ENCODE measurements at regions not wholly inside any gene's neighbourhood (a gene's known extent, or its start where the extent isn't known, plus 50 kb on each side); places are given as distances from the start of the nearest gene placed in this dataset.

DNA sequence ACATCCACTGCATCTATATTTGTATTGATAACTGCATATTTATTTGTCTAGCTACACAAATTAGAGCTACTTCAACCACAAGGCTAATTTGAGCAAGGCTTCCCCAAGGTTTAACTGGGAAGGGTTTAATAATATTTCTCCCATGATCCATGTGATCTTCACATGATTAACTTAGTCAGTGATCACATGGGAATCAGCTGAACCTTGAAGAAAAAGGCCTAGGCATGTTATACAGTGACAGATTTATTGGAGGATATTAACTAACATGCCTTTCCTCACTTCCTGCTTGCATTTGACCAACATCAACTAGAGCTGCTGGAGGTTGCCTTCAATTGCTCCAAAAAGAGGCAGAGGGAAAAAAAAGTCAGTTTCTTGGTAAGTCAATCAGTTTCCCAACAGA lies 417.0 kb downstream of the HAO1 start:
- Mint-ChIP-seq H3K27me3 (ENCODE audit: low read depth) (no peaks in the 10 kb centered on the region), H3K4me3 (no peak overlapping the region), H3K36me3 (ENCODE audit: low read depth) (no peaks in the 10 kb centered on the region), H3K4me1 (ENCODE audit: low read depth) (no peaks in the 10 kb centered on the region), H3K9me3 (peaks cover 10% of the 10 kb centered on the region), H3K27ac (no peak overlapping the region)
- no peak for DNase-seq (ENCODE audit: low spot score)

DNA sequence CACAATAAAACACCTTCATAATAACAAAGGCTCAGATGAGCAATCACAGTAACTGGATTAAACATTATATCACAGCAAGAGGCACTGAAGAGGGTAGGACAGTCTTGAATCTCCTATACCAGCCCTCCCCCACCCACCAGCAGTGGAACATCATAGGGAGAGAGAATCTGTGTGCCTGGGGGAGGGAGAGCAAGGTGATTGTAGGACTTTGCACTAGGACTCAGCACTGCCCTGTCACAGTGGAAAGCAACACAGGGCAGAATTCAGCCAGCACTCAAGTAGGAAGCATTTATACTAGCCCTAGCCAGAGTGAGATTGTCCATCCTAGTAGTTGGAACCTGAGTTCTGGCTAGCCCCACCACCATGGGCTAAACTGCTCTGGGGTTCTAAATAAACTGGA lies 400.2 kb downstream of the HAO1 start:
- Mint-ChIP-seq H3K9me3 (peaks cover 20% of the 10 kb centered on the region), H3K4me3 (no peak overlapping the region), H3K36me3 (ENCODE audit: low read depth) (no peaks in the 10 kb centered on the region), H3K27me3 (ENCODE audit: low read depth) (no peaks in the 10 kb centered on the region), H3K27ac (no peak overlapping the region), H3K4me1 (ENCODE audit: low read depth) (no peaks in the 10 kb centered on the region)
- no peak for DNase-seq (ENCODE audit: low spot score)

- Mint-ChIP-seq H3K27me3 (ENCODE audit: low read depth) (no peaks in the 10 kb centered on the region), H3K4me1 (ENCODE audit: low read depth) (no peaks in the 10 kb centered on the region), H3K27ac (no peak overlapping the region), H3K9me3 (peaks cover 20% of the 10 kb centered on the region), H3K4me3 (no peak overlapping the region), H3K36me3 (ENCODE audit: low read depth) (no peaks in the 10 kb centered on the region)
- DNase-seq (ENCODE audit: low spot score): no peak
Observed at GRCh38 chr20:7540923-7541322, 399.3 kb downstream of the HAO1 start.

DNA sequence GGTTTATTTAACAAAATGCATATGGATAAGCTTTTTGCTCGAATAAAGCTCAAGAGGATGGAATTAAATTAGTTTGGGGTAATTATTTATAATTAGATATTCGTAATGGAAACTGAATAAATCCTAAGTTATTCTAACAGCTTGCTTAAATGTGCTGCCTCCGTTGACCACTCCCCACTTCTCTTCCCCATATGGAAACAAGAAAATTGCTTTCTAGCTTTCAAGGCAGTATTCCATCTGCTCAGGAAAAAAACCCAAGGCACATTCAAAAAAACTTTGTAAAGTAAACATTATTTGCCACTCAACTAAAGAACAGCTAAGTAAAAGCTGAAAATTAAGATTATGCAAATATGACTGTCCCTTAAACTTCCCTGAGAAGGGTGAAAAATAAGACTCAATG lies 369.2 kb downstream of the HAO1 start:
- Mint-ChIP-seq H3K4me3 (no peak overlapping the region), H3K36me3 (ENCODE audit: low read depth) (no peaks in the 10 kb centered on the region), H3K27ac (no peak overlapping the region), H3K27me3 (ENCODE audit: low read depth) (no peaks in the 10 kb centered on the region), H3K4me1 (ENCODE audit: low read depth) (no peaks in the 10 kb centered on the region), H3K9me3 (peaks cover 20% of the 10 kb centered on the region)
- no peak for DNase-seq (ENCODE audit: low spot score)

DNA sequence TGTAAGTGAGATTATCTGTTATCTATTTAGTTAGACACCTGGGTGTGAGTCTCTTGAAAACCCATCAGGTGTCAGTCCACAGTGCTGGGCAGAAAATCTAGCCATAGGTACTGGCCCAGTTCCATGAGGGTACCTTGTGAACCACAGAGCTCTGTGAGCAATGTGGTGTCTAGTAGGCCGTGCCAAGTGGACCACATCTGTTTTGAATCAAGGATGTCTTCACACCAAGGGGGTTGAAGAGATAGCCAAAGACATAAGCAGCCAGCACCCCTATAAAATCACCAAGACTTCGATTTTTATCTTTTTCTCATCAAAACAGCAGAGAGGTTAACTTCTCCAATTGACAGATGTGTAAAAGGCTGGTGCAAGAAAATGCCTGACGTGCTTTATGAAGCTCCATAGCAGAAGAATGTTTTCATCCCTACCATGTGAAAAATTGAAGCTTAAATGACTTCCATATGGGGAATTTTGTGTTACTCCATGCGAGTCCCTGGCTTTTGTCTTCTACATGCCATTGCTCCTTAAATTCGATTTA lies 368.7 kb downstream of the HAO1 start:
- H3K4me3 Mint-ChIP-seq: no peak overlapping the region
- H3K4me1 Mint-ChIP-seq (ENCODE audit: low read depth): no peaks in the 10 kb centered on the region
- H3K9me3 Mint-ChIP-seq: peaks cover 22% of the 10 kb centered on the region

DNA sequence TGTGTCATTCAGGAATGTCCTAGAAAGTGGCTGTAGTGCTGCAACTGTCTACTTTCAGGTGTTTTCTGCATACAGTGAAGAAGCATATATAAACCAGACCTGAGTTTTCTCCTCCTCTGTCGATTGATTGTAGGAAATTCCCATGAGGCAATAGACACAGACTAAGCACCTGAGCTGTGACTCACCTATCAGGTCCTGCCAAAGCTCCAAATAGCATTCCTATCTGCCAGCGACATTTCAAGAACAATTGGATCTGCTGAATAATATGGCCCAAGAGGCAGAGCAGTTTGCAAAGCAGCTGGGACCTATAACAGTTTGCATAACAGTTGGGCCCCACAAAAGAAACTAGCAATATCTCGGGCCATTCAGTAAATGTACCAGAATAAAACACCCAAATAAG lies 360.4 kb downstream of the HAO1 start:
- Mint-ChIP-seq H3K36me3 (ENCODE audit: low read depth) (no peaks in the 10 kb centered on the region), H3K27ac (no peak overlapping the region), H3K9me3 (peaks cover 27% of the 10 kb centered on the region), H3K4me1 (ENCODE audit: low read depth) (no peaks in the 10 kb centered on the region), H3K27me3 (ENCODE audit: low read depth) (no peaks in the 10 kb centered on the region), H3K4me3 (no peak overlapping the region)
- DNase-seq (ENCODE audit: low spot score): no peak

More for the DNA sequence above, 368.7 kb downstream of the HAO1 start:
- Mint-ChIP-seq H3K27ac (no peak overlapping the region), H3K36me3 (ENCODE audit: low read depth) (no peaks in the 10 kb centered on the region), H3K27me3 (ENCODE audit: low read depth) (no peaks in the 10 kb centered on the region)
- DNase-seq (ENCODE audit: low spot score): no peak

GRCh38 chr20:7585126-7585679 lies 355.1 kb downstream of the HAO1 start:
- Mint-ChIP-seq H3K27me3 (ENCODE audit: low read depth) (no peaks in the 10 kb centered on the region), H3K9me3 (peaks cover 15% of the 10 kb centered on the region), H3K4me3 (no peak overlapping the region), H3K27ac (no peak overlapping the region), H3K4me1 (ENCODE audit: low read depth) (no peaks in the 10 kb centered on the region), H3K36me3 (ENCODE audit: low read depth) (no peaks in the 10 kb centered on the region)
- no peak for DNase-seq (ENCODE audit: low spot score)

- Mint-ChIP-seq H3K36me3 (ENCODE audit: low read depth) (no peaks in the 10 kb centered on the region), H3K27me3 (ENCODE audit: low read depth) (no peaks in the 10 kb centered on the region), H3K9me3 (peaks cover 14% of the 10 kb centered on the region), H3K4me1 (ENCODE audit: low read depth) (no peaks in the 10 kb centered on the region), H3K27ac (no peak overlapping the region), H3K4me3 (no peak overlapping the region)
- DNase-seq (ENCODE audit: low spot score): no peak
Observed at GRCh38 chr20:7586481-7586880, 353.8 kb downstream of the HAO1 start.

DNA sequence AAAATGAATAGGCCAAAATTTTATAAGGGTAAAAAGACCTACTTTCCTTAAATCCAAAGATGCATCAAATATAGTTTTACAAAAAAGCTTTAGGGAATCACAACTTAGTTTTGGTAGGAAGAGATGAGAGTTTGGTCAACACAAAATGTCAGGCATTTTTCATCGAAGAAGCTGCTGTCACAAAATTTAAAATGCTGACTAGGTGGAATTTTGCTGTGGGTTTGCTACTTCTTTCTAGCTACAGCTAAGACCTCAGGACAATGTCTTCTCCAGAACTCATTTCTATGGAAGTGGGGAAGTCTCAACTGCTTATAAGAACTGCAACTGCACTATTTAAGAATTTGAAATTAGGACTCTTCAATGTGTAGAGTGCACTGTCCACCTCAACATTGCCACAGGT lies 351.1 kb downstream of the HAO1 start:
- Mint-ChIP-seq H3K9me3 (peaks cover 5% of the 10 kb centered on the region), H3K4me1 (ENCODE audit: low read depth) (no peaks in the 10 kb centered on the region), H3K27ac (no peak overlapping the region), H3K4me3 (no peak overlapping the region), H3K36me3 (ENCODE audit: low read depth) (no peaks in the 10 kb centered on the region), H3K27me3 (ENCODE audit: low read depth) (no peaks in the 10 kb centered on the region)
- no peak for DNase-seq (ENCODE audit: low spot score)

- Mint-ChIP-seq H3K27me3 (ENCODE audit: low read depth) (no peaks in the 10 kb centered on the region), H3K9me3 (peaks cover 10% of the 10 kb centered on the region), H3K4me3 (no peak overlapping the region), H3K4me1 (ENCODE audit: low read depth) (no peaks in the 10 kb centered on the region), H3K36me3 (ENCODE audit: low read depth) (no peaks in the 10 kb centered on the region), H3K27ac (no peak overlapping the region)
- DNase-seq (ENCODE audit: low spot score): no peak
Observed at GRCh38 chr20:7596541-7596940, 343.7 kb downstream of the HAO1 start.

DNA sequence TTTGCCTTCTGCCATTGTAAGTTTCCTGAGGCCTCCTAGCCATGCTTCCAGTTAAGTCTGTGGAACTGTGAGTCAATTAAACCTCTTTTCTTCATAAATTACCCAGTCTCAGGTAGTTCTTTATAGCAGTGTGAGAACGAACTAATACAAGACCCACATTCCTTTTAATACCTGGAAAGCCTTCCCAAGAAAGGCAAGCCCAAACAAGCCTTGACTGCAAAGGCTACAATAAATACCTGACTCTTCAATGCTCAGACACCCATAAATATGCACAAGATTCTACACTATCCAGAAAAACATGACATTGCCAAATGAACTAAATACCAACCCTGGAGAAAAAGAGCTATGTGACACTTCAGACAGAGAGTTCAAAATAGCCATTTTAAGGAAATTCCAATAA lies 338.8 kb downstream of the HAO1 start:
- Mint-ChIP-seq H3K27ac (no peak overlapping the region), H3K36me3 (ENCODE audit: low read depth) (no peaks in the 10 kb centered on the region), H3K4me3 (no peak overlapping the region), H3K4me1 (ENCODE audit: low read depth) (no peaks in the 10 kb centered on the region), H3K27me3 (ENCODE audit: low read depth) (no peaks in the 10 kb centered on the region), H3K9me3 (peaks cover 25% of the 10 kb centered on the region)
- no peak for DNase-seq (ENCODE audit: low spot score)

DNA sequence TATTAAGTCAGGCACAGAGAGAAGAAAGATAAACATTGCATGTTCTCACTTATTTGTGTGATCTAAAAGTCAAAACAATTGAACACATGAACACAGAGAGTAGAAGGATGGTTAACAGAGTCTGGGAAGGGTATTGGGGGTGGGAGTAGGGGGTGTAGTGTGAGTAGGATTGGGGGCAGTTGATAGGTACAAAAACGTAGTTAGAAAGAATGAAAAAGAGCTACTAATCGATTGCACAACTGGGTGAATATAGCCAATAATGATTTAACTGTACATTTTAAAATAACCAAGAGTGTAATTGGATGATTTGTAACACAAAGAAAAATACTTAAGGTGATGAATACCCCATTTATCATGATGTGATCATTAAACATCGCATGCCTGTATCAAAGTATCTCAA lies 333.3 kb downstream of the HAO1 start:
- H3K27me3 Mint-ChIP-seq (ENCODE audit: low read depth): no peaks in the 10 kb centered on the region
- H3K9me3 Mint-ChIP-seq: peaks cover 21% of the 10 kb centered on the region
- no peak overlapping the region for H3K4me3 Mint-ChIP-seq
- no peak overlapping the region for H3K27ac Mint-ChIP-seq
- H3K4me1 Mint-ChIP-seq (ENCODE audit: low read depth): no peaks in the 10 kb centered on the region
- no peaks in the 10 kb centered on the region for H3K36me3 Mint-ChIP-seq (ENCODE audit: low read depth)
- DNase-seq (ENCODE audit: low spot score): no peak

DNA sequence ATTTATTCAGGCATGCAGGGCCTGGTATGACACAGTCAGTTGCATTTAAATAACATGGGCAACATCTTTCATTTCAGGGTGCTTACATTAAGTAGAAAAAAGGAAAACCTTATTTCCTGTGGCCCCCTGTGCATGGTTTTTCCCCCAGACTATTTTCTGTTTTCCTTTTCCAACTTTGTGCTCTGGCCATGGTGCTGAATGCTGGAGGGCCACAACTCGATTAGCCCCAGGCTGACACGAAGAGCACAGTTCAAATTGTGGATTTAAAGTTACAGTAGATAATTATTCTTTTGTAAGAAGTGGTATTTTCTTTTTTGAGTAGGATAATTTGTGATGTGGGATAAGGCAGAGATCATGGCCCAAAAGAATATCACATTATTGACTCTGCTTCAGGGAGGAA lies 332.0 kb downstream of the HAO1 start:
- DNase-seq (ENCODE audit: low spot score): no peak
- Mint-ChIP-seq H3K27me3 (ENCODE audit: low read depth) (no peaks in the 10 kb centered on the region), H3K4me3 (no peak overlapping the region), H3K36me3 (ENCODE audit: low read depth) (no peaks in the 10 kb centered on the region), H3K9me3 (peaks cover 27% of the 10 kb centered on the region), H3K4me1 (ENCODE audit: low read depth) (no peaks in the 10 kb centered on the region), H3K27ac (no peak overlapping the region)

DNA sequence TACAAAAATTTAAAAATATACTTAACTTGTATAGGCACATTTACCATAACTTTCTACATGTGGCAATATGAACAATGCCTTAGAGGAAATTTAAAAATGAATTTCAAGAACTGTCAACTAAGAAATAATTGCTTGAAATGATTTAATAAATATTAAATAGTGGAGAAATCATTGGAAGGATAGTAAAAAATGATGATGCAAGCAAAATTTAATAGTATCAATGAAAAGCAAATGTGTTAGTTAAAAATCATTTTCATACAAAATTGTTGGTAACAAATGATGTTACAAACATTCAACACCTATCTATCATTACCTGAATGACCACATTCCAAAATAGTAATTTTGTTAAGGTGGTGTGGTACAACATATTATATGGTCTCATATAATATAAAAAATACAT lies 331.0 kb downstream of the HAO1 start:
- no peak overlapping the region for H3K4me3 Mint-ChIP-seq
- H3K36me3 Mint-ChIP-seq (ENCODE audit: low read depth): no peaks in the 10 kb centered on the region
- no peaks in the 10 kb centered on the region for H3K27me3 Mint-ChIP-seq (ENCODE audit: low read depth)
- no peak for DNase-seq (ENCODE audit: low spot score)
- H3K27ac Mint-ChIP-seq: no peak overlapping the region
- peaks cover 27% of the 10 kb centered on the region for H3K9me3 Mint-ChIP-seq
- no peaks in the 10 kb centered on the region for H3K4me1 Mint-ChIP-seq (ENCODE audit: low read depth)

GRCh38 chr20:7610681-7611080 lies 329.6 kb downstream of the HAO1 start:
- Mint-ChIP-seq H3K27me3 (ENCODE audit: low read depth) (no peaks in the 10 kb centered on the region), H3K27ac (no peak overlapping the region), H3K36me3 (ENCODE audit: low read depth) (no peaks in the 10 kb centered on the region), H3K9me3 (peaks cover 25% of the 10 kb centered on the region), H3K4me1 (ENCODE audit: low read depth) (no peaks in the 10 kb centered on the region), H3K4me3 (no peak overlapping the region)
- no peak for DNase-seq (ENCODE audit: low spot score)

Data from T-helper 2 cell treated with Interferon-gamma antibody and Interleukin-4, amounts not matched to agents 5 μg/mL and 100 μg/mL, for 36 hours (primary cell).